IMR-90 (cell line): ENCODE measurements at regions not wholly inside any gene's neighbourhood (a gene's known extent, or its start where the extent isn't known, plus 50 kb on each side); places are given as distances from the start of the nearest gene placed in this dataset.

ENCODE experiments used
- BHLHE40 ChIP-seq: fragments of 150-350 bp; IDR thresholded peaks from 2 replicates; pipeline ENCODE4 v1.6.1; 2016; ENCODE audit warnings: mild to moderate bottlenecking, low read depth, low read length
- CTCF ChIP-seq: conservative IDR thresholded peaks from 2 replicates; pipeline ENCODE4 v1.5.1; 2012; ENCODE audit warnings: mild to moderate bottlenecking, low read depth, low read length, improper control_type of control experiment
- FOS ChIP-seq: fragments of 150-350 bp; IDR thresholded peaks from 2 replicates; pipeline ENCODE4 v1.6.1; 2016; ENCODE audit warnings: low read depth, low read length
- POLR2A ChIP-seq: IDR thresholded peaks from 2 replicates; pipeline ENCODE4 v1.6.1; 2012; ENCODE audit warnings: mild to moderate bottlenecking, low read depth, low read length
- RCOR1 ChIP-seq: IDR thresholded peaks from 2 replicates; pipeline ENCODE4 v1.6.1; 2012; ENCODE audit warnings: mild to moderate bottlenecking, low read length, improper control_type of control experiment; ENCODE audit not compliant: insufficient replicate concordance
- RFX5 ChIP-seq: IDR thresholded peaks from 2 replicates; pipeline ENCODE4 v1.8.0; 2012; ENCODE audit warnings: low read depth, mild to moderate bottlenecking, low read length, moderate library complexity
- SMC3 ChIP-seq: fragments of 150-350 bp; IDR thresholded peaks from 2 replicates; pipeline ENCODE4 v1.6.1; 2016; ENCODE audit warnings: low read depth, mild to moderate bottlenecking, antibody characterized with exemption, low read length, moderate library complexity
- USF2 ChIP-seq: fragments of 150-350 bp; IDR thresholded peaks from 2 replicates; pipeline ENCODE4 v1.6.1; 2017; ENCODE audit warnings: mild to moderate bottlenecking, antibody characterized with exemption, low read length, low read depth
- TF ChIP-seq, protein P1 (sequence below): fragments of 150-350 bp; IDR thresholded peaks from 2 replicates; pipeline ENCODE4 v1.6.1; 2016; ENCODE audit warnings: low read depth, mild to moderate bottlenecking, low read length, moderate library complexity, borderline replicate concordance

DNA sequence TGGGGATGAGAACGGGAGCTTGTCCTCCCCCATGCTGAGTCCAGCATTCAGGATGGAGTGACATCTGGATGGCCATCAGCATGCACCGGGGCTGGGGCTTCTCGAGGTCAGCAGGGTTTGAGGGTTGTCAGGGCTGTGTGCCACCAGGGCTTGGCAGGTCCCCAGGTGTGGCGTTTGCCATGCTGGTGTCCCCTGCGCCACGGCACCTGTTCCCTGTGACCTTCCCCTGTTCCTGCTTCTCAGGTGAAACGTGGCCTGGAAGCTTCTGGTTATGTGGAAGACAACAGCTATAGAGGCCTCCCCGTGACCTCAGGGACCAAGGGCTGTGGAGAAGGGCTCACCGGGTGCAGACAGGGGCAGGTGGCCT lies 152.4 kb downstream of the KIF26A start:
- TF ChIP-seq POLR2A (no peak), BHLHE40 (no peak), SMC3 (no peak), CTCF (no peak), RFX5 (no peak), FOS (no peak), USF2 (no peak), RCOR1 (no peak)
- TF ChIP-seq, protein P1, sequence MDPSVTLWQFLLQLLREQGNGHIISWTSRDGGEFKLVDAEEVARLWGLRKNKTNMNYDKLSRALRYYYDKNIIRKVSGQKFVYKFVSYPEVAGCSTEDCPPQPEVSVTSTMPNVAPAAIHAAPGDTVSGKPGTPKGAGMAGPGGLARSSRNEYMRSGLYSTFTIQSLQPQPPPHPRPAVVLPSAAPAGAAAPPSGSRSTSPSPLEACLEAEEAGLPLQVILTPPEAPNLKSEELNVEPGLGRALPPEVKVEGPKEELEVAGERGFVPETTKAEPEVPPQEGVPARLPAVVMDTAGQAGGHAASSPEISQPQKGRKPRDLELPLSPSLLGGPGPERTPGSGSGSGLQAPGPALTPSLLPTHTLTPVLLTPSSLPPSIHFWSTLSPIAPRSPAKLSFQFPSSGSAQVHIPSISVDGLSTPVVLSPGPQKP = no peak
